ENCODE measurements at regions not wholly inside any gene's neighbourhood (a gene's known extent, or its start where the extent isn't known, plus 50 kb on each side); places are given as distances from the start of the nearest gene placed in this dataset.

DNA sequence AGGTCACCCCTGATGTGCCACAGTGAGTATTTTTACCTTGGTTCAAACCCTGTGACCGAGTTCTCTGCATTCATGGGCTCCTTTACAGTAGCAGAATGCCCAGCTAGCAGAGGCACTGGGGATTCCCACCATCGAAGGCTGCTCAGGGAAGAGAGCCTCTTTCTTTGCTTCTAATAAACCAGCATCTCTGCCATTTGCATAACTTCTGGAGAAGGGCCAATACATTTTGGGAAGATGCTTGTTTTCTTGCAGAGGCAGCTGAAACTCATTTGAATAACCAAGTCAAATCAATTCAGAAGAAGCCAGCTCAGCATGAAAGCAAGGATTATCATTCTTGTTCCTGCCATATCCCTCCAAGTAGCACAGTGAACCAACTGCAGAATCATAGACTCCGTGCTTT is 82.9 kb upstream of the WDR11 start:
- TF ChIP-seq, protein P1, sequence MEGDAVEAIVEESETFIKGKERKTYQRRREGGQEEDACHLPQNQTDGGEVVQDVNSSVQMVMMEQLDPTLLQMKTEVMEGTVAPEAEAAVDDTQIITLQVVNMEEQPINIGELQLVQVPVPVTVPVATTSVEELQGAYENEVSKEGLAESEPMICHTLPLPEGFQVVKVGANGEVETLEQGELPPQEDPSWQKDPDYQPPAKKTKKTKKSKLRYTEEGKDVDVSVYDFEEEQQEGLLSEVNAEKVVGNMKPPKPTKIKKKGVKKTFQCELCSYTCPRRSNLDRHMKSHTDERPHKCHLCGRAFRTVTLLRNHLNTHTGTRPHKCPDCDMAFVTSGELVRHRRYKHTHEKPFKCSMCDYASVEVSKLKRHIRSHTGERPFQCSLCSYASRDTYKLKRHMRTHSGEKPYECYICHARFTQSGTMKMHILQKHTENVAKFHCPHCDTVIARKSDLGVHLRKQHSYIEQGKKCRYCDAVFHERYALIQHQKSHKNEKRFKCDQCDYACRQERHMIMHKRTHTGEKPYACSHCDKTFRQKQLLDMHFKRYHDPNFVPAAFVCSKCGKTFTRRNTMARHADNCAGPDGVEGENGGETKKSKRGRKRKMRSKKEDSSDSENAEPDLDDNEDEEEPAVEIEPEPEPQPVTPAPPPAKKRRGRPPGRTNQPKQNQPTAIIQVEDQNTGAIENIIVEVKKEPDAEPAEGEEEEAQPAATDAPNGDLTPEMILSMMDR (conservative IDR thresholded peaks at IDR 0.05; ENCODE audit: low read depth, low read length): no peak
- H3K4me3 ChIP-seq (ENCODE audit: low read depth, low read length): no peak overlapping the region
- DNase-seq (ENCODE audit: low read depth): no peak

DNA sequence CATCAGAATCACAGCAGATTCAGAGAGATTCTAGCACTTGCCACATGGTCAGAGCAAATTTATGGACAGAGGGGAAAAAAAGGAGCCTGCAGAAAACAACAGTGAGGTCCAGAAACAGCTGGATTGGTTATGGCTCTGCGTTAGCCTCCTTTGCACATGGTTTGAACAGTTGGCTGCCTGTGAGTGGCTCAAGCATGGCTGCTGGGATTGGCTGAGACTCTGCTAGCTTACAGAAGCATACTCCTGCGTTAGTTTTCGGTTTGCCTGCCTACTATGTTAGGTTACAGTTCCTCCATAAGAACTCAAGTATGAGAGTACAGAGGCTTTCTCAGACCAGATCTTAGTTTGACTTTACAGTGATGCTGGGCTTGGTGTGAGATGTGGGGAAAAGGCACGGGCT is 80.7 kb upstream of the WDR11 start:
- TF ChIP-seq, protein P1 (conservative IDR thresholded peaks at IDR 0.05; ENCODE audit: low read depth, low read length): no peak
- DNase-seq (ENCODE audit: low read depth): no peak
- no peak overlapping the region for H3K4me3 ChIP-seq (ENCODE audit: low read depth, low read length)

DNA sequence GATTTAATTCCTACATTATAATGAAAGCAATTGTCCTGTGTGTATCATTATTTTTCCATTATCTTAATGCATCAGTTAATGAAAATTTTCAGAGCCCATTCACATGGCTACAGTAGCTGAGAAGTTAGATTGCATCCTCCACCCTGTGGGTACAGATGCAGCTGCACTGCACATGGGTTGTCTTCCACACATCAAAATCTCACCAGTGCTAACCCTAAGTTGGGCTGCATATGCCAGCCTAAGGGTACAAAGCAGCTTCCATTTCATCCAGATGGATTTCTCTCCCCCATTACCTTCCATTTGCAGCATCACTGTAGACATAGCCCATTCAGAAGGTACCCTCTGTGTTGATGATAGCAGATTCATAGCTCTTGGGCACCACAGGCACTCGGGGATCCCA is 74.7 kb upstream of the WDR11 start:
- no peak overlapping the region for H3K4me3 ChIP-seq (ENCODE audit: low read depth, low read length)
- no peak for DNase-seq (ENCODE audit: low read depth)
- TF ChIP-seq, protein P1 (conservative IDR thresholded peaks at IDR 0.05; ENCODE audit: low read depth, low read length): no peak

DNA sequence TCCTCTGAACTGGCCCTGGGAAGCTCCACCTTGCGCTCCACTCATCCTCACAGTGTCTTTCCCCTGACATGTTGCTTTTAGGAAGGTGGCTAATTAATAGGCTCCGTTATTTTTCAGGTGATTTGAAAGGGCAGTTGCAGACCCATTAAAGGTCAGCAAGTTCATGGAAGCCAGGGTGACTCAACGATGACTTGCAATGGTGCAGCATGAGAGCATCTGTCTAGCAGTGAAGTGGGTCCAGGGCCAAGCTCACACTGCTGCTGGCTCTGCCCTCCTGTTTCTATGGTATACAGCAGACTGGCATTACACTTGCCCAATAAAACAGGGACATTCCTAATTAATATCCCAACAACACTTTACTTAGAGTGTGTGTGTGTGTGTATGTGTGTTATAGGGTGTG is 68.8 kb upstream of the WDR11 start:
- DNase-seq (ENCODE audit: low read depth): no peak
- no peak overlapping the region for H3K4me3 ChIP-seq (ENCODE audit: low read depth, low read length)
- TF ChIP-seq, protein P1 (conservative IDR thresholded peaks at IDR 0.05; ENCODE audit: low read depth, low read length): no peak

DNA sequence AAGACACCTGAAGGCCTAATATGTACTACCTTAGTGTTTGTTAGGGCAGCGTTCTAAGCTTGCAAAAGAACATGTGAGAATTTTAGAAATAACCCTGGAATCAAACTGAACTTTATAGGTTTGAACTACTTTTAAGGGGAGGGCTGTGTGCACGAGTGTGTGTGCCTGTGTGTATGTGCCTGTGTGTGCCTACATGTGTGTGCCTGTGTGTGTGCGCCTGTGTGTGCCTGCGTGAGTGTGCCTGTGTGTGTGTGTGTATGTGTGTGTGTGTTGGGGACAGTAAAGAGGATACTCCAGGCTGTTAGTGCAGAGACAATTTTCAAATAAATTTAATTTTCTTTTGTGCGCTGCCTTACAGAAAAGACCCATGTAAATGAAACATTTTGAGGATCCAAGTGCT is 68.1 kb upstream of the WDR11 start:
- H3K4me3 ChIP-seq (ENCODE audit: low read depth, low read length): no peak overlapping the region
- TF ChIP-seq, protein P1 (conservative IDR thresholded peaks at IDR 0.05; ENCODE audit: low read depth, low read length): no peak

DNA sequence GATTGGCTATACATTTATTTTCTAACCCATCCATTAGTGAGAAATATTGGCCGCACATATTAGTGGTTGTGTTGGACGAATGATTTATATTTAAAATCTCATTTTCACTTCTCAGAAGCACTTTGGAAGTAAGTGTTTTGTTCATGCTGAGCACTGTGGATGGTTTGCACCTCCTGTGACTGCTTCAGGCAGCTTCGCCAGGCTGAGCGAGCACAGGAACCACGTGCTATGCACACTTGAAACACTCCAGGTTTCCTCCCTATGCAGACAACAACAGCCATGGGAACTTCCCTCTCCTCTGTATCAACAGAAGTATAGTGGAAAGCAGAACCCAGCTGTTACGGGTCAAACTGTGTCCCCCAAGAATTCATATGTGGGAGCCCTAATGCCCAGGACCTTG is 67.3 kb upstream of the WDR11 start:
- no peak overlapping the region for H3K4me3 ChIP-seq (ENCODE audit: low read depth, low read length)
- no peak for DNase-seq (ENCODE audit: low read depth)
- TF ChIP-seq, protein P1 (conservative IDR thresholded peaks at IDR 0.05; ENCODE audit: low read depth, low read length): no peak

More for the DNA sequence above, 68.1 kb upstream of the WDR11 start:
- no peak for DNase-seq (ENCODE audit: low read depth)

DNA sequence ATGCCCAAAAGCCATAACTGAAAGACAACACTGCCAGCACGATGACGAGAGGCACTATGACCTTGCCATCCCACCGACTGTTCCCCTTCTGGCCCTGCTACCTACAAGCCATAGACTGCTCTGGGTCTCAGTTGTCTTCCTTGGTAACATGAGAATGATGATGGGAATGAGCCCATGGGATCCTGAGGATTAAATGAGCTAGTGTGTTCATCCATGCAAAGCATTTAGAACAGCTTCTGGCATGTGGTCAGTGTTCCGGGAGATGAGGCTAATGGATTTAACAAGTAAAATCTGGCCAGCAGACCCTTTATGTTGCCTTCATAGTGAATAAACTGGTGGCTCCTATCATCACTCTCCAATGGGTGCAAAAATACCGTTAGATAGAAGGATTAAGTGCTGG is 62.4 kb upstream of the WDR11 start:
- no peak for DNase-seq (ENCODE audit: low read depth)
- H3K4me3 ChIP-seq (ENCODE audit: low read depth, low read length): no peak overlapping the region
- TF ChIP-seq, protein P1 (conservative IDR thresholded peaks at IDR 0.05; ENCODE audit: low read depth, low read length): no peak

Data from epithelial cell of proximal tubule (primary cell).